NCI-H1105 (cell line): ENCODE measurements at regions not wholly inside any gene's neighbourhood (a gene's known extent, or its start where the extent isn't known, plus 50 kb on each side); places are given as distances from the start of the nearest gene placed in this dataset.

Experiments used
- DNase-seq: peaks from one replicate; lab custom pipeline; 2025; lab: John Stamatoyannopoulos, UW

- no peak for DNase-seq
Observed at GRCh38 chr11:71356904-71357303, 91.3 kb downstream of the DHCR7 start.

GRCh38 chr11:71356280-71356876 is 91.8 kb downstream of the DHCR7 start:
- no peak for DNase-seq

DNA sequence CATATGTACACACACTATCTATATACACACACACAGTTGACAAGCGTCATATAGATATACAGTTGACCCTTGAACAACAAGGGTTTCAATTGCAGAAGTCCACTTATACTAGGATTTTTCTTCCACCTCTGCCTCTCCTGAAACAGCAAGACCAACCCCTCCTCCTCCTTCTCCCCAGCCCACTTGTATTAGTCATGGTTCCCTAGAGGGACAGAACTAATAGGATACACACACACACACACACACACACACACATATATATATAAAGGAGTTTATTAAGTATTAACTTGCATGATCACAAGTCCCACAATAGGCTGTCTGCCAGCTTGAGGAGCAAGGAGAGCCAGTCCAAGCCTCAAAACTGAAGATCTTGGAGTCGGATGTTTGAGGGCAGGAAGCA is 92.9 kb downstream of the DHCR7 start:
- no peak for DNase-seq

DNA sequence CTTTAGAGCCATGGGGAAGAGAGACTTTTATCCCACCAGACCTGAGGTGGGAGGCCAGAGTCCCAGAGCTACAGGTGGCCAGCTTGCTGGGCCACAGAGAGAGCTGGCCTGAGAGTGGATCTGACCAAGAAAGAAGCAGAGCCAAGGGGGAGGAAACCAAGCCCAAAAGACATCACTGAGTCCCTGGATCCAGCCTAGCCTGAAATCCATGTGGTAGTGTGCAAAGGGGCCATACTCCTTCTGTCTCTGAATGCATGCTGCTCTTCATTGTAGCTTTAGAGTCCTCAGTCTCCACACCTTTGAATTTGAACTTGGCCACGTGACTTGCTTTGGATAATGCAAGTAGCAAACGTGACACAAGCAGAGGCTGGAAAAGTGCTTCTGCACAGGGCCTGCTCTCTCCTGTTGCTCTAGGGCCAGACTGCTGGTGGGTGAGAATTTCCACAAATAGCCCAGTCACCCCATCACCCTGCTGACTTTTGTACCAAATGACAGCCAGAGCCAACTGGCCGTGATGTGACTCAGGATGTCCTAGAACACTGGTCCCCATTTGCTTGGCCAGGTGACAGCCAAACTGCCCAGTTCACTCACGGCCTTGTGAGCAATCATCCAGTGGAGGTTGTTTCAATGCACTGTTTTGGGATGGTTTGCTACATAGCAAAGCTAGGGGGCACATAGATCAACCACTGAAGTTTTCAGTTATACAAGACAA is 93.6 kb downstream of the DHCR7 start:
- DNase-seq, result no peak

DNA sequence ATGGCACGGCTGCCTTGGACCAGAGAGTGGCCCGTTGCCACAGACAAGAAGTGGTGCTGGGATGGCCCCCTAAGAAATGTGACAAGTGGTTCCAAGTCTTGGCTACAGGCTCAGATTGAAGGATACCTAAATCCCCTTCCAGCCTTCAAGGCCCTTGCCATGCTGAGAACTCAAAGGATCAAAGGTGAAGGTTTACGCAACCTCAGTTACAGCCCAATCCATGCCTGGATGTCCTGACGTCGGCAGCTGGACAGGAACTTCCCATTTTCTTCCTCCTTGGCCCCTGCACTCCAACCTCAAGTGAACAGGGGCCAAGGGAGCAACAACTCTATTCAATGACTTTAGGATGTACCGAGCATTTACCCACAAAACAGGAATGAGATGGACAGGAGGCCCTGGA is 95.4 kb downstream of the DHCR7 start:
- DNase-seq, result no peak

DNA sequence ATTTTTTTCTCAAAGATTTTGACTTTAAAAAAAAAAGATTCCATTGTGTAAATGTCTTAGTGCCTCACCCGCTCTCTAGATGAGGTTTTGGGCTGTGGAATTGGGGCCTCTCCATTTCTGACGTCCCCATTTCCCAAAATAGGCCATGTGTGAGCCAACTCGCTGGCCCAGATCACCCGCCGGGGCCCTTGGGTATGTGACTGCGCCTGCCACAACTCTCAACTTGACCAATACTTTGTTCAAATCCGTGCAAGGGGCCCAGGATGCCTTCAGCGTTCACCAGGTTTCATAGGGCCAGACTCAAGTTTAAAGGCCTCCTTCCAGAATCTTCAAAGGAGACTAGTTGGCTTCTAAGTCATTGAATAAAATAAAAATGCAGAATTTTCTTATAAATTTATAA is 96.0 kb downstream of the DHCR7 start:
- no peak for DNase-seq

- no peak for DNase-seq
Observed at GRCh38 chr11:71349627-71350026, 97.2 kb upstream of the SHANK2 start.

DNA sequence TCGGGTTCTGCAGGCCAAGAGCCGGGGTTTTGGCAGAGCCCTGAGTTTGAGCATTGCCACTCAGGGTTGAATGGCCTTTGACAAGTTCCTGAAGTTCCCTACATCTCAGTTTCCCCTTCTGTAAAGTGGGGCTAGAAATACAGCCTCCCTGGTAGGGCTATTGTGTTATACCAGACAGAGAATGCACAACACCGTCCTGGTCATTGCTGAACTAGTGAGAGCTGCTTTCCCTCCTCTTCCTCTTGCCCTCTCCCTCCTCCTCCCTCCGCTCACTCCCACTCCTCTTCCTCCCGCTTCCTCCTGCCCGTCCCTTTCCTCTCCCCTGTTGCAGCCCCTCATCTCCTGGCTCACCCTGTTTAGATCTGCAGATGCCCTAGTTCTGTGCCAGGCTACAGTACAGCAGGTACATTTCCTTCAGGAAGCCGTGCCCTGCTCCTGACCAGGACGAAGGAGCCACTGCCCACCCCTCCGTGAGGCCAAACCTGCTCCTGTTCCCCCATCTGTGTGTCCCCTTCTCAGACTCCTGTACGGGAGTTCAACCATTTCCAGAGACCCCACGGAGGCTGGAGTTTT is 91.5 kb upstream of the SHANK2 start:
- no peak for DNase-seq

GRCh38 chr11:71342951-71343827 is 90.8 kb upstream of the SHANK2 start:
- peak; percentile 9 for DNase-seq

DNA sequence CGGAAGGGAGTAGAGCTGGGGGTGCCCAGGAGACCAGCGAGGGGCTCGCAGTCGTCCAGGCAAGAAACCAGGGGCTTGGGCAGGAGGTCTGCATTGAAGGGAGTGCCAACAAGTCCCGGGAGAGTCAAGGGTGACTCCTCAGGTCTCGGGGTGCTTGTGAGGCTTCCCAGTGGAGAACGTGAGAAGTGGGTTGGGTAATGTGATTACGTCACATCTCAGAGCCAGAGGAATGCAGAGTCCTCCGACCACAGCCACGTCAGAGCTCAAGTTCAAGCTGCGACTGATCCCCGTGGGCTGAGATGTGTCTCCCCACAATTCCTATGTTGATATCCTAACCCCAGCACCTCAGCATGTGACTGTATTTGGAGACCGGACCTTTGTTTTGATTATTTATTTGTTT is 89.7 kb upstream of the SHANK2 start:
- DNase-seq, result no peak

GRCh38 chr11:71341596-71341995 is 89.2 kb upstream of the SHANK2 start:
- DNase-seq, result no peak

- DNase-seq, result no peak
Observed at GRCh38 chr11:71341173-71341572, 88.8 kb upstream of the SHANK2 start.

DNA sequence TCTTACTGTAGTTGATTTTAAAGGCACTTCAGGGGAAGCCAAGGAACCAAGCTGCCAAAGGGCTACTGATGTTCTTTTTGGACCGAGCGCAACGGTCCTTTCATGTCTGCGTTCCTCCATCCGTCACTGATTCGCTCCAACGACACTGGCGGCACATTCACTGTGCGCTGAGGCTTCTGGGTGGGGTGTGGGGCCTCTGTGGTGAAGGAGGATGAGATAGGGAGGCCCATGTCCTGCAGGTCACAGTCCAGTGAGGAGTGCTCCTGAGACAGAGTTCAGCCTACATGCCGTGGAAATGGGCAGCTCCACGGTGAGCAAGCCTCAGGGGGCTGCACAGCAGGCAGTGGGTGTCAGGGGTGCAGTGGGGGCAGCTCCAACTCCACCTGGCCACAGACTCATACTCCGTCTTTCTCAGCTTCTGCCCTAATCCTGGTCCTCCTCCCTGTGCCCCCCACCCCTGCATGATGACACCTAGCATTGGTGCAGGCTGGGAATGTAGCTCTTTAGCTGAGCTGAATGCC is 87.8 kb upstream of the SHANK2 start:
- DNase-seq, result no peak

DNA sequence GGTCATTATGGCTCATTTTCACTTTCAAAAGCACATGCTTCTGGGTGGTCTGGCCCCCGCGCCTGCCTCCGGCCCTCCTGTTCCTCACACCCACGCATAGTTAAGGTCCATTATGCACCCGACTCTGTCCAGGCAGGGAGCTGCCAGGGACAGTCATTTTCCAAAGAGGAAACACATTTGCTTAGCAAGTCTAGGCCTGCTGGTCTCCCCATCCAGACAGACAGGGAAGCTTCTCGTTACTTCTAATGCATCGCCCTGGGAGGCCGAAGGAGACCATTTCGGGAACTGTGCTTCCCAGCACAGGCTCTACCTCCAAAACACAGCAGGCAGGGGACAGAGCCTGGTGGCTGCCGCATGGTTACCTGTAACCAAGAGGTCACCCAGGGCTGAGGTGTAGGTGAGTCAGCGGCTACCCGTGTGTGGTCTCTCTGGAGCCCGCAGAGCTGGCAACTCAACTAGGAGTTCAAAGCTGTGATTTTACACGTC is 87.1 kb upstream of the SHANK2 start:
- DNase-seq, result no peak

DNA sequence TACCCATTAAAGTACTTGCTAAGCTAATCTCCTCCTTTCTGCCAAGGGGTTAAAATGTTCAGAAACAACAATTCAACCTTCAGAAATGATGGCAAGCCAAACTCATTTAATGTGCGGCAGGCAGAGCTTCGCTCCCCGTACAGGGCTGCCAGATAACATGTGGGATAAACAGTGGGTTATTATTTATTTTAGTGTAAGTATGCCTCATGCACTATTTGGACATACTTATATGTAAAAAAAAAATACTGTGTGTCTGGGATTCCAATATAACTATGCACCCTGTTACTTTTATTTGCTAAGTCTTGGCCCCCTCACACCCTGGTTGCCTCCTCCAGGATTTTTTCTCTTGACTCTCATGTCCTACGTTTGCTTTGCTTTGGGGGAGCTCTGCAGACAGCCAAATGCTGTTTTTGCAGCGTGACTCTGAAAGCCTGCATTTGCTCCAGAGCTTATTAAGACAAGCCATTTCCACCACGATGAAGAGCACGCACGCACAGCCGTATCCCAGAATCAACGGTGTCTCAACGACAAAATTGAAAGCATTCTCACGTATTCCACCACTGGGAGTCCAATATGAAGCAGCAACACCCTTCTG is 86.5 kb upstream of the SHANK2 start:
- no peak for DNase-seq

DNA sequence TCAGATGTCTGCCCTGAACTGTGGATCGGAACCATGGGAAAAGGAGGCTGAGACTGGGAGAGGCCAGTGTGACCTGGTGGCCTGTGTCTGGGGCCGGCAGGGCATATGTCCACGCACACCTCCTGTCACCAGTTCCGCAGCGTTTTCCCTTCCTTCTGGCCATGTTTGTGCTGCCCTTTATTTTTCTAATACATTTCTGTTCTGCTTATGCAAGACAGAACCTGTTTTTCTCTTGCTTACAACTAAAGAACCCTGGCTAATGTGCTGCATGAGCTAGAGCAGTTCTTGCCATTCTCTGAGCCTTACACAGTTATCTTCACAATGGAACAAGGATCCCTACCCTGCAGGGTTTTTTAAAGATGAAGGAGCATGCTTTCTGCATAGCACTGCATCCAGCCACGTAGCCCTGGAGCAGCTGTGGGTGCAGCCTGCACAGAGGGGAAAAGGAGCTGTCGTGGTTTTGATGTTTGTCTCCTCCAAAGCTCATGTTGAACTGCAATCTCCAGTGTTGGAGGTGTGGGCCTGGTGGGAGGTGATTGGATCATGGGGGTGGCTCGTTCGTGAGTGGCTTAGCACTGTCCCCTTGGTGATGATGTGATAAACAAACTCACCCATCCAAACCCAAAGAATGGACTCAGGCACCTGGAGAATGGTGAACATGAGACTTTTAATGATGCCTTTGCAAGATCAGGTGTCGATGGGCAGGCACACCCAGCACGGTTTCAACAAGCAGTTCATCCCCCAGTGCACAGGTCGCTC is 84.8 kb upstream of the SHANK2 start:
- no peak for DNase-seq

GRCh38 chr11:71336176-71336995 is 84.0 kb upstream of the SHANK2 start:
- DNase-seq, result no peak

- no peak for DNase-seq
Observed at GRCh38 chr11:71335371-71335770, 83.0 kb upstream of the SHANK2 start.

DNA sequence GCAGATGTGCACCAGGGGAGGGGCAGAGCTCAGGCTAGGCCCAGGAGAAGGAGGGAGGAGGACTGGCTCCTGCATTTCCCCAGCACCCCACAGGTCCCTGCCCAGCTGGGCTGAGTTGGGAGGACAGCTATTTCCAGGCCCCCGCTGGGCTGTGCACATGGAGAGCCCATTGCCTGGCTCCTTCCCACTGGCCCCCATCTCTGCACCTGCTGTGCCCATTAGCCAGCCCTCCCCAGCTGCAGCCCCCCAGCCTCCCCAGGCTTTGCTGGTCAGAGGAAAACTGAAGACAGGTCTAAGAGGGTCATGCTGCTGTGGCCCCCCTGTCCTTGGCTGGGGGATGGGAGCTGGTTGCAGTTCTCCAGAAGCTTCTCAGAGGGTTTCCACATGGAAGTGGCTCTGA is 81.8 kb upstream of the SHANK2 start:
- no peak for DNase-seq

DNA sequence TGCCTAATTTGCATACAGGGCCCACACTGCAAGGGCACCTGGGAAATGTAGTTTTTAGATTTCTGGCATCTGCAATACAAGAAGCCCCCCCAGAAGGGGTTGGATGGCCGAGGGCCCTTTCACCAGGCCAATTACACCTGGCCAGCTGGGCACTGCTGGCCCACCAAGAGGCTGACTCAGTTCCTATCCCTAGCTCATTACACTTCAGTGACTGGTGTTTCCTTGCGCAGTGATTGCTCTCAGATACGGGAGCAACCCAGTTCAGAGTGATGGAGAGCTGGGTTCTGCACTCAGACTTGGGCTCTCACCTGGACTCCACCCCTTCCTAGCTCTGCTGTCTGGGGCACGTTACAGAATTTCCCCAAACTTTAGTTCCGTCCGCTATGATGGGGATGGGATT is 81.1 kb upstream of the SHANK2 start:
- no peak for DNase-seq
